HT1080 (cell line): ENCODE measurements at regions not wholly inside any gene's neighbourhood (a gene's known extent, or its start where the extent isn't known, plus 50 kb on each side); places are given as distances from the start of the nearest gene placed in this dataset.

ENCODE experiments used
- DNase-seq: peaks from one replicate; pipeline ENCODE4 v3.0.0-alpha.2; 2015; ENCODE audit warnings: low read depth

GRCh38 chrX:6701085-6701484 lies 166.2 kb upstream of the VCX3A start:
- DNase-seq: no peak

- DNase-seq: no peak
Measured at GRCh38 chrX:6695717-6696116, 160.8 kb upstream of the VCX3A start.

- DNase-seq: no peak
Measured at GRCh38 chrX:6694977-6695376, 160.1 kb upstream of the VCX3A start.

- no peak for DNase-seq
Measured at GRCh38 chrX:6694221-6694620, 159.3 kb upstream of the VCX3A start.

- no peak for DNase-seq
Measured at GRCh38 chrX:6693051-6693450, 158.1 kb upstream of the VCX3A start.

DNA sequence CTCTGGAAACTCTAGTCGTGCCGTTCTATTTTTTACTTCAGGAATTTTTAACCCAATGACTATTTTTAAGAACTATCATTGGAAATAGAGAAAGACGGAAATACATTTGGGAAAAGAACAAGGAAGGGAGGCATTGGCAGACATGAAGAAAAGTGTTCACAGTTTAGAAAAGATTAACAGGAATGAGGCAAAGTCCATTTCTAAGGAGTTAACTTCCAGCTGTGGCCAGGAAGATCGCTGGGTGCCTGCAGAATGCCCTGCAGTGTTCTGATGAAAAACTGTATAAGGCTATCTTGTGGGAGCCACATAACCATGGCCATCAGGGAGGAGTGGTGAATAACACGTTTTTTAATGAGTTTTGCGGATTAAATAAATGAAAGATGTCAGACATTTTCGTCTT lies 150.6 kb upstream of the VCX3A start:
- no peak for DNase-seq

DNA sequence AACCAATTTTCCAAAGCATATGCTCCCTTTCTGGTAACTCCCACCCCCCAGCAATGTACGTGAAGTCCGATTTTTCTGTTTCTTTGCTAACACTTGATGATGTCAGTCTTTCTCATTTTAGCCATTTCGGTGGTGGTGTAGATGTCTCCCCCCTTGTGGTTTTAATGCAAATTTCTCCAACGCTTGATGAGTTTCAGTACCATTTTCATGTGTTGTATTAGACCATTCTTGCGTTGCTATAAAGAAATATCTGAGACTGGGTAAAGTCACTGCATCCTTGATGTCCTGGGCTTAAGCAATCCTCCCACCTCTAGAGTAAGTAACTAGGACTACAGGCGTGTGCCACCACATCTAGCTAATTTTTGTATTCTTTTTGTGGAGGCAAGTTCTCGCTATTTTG lies 148.4 kb upstream of the VCX3A start:
- DNase-seq: no peak

DNA sequence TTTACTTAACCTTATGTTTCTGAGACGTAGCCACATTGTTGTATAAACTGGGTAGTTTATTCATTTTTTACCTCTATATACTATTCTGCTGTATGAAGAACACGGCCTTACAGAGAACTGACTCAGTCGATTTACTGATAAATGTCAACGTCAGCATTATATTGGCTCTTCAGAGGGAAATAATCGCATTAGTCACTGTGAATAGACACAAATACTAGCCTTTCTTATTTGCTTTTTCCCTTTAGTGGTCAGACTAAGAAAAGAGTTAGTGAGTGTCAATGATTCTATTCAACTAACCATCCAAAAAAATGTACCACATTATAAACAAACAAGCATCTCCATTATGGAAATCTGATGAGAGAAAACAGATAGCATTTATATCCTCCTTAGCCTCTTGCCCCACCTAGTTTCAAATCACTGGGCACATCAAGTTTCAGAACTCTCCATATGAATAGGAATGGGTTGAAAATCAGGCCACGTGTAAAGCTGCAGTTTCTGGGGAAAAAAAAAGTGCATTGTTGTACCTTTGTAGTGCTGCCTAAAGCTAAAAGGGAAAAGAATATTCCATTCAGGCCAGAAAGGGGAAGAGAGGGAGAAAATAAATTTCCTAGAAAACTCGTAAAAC lies 146.7 kb upstream of the VCX3A start:
- DNase-seq: no peak

DNA sequence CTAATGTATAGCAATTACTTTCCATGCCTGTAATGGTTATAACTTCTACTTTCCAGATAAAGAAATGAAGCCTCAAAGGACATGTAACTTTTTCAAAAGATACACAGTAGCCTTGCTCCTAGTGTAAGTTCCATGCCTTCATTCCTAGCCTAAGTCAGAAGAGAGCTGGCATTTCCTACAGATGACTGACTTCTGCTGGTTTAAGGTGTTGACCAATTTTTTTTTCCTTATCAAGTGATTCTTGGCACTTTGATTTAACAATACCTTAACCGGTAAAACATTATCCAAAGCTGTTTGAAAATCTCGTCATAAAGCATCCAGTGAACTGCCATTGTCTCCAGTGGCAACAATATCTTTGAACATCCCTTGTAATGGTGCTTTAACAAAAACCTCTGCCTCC lies 145.1 kb upstream of the VCX3A start:
- no peak for DNase-seq

DNA sequence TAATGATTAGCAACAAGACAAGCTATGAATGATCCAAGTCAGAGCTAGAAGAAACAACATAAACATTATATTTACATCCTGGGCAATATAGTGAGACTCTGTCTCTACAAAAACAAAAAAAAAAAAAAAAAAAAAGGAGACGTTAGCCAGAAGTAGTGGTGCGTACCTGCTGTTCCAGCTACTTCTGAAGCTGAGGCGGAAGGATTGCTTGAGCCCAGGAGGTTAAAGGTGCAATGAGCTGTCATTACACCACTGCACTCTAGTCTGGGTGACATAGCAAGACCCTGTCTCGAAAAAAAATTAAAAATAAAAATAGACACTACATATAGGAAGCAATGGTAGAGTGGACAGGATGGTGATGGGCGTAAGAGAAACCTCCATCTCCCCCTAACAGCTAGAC lies 144.6 kb upstream of the VCX3A start:
- DNase-seq: no peak

- no peak for DNase-seq
Measured at GRCh38 chrX:6678313-6678712, 143.4 kb upstream of the VCX3A start.

DNA sequence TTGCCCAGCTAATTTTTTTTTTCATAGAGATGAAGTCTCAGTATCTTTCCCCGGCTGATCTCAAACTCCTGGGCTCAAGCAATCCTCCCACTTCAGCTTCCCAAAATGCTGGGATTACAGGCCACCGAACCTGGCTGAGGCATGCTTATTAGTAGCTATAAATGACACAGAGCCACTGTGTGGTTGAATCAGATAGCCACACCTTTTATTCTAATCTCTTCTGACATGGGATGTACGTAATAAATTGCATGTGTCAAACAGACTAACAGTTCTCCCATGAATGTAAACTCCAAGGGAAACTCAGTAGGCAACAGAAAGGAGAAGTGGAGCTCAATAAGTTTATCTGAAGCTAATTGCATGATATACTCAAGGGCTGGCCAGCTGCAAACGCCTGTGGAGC lies 139.8 kb upstream of the VCX3A start:
- no peak for DNase-seq

DNA sequence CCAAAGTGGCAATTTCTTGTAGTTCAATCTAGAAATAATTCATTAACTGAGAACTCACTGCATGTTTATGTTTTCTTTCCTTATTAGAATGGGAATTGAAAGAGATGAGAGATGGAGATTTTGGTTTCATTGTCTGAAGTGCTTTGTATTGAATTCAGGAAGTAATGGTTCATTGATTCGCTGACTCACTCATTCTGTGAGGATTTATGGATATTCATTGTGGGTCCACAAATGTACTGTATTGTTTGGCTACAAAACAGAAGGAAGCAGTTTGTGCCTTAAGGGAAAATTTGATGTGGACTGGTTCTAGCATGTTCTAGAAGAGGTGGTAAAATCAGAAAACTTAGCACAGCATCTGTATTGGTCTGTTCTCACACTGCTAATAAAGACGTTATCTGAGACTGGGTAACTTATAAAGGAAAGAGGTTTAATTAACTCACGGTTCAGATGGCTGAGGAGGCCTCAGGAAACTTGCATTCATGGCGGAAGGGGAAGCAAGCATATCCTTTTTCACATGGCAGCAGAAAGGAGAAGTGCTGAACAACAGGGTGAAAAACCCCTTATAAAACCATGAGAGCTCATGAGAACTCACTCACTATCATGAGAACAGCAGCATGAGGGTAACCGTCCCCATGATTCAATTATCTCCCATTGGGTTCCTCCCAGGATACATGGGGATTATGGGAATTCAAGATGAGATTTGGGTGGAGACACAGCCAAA lies 132.3 kb upstream of the VCX3A start:
- no peak for DNase-seq

DNA sequence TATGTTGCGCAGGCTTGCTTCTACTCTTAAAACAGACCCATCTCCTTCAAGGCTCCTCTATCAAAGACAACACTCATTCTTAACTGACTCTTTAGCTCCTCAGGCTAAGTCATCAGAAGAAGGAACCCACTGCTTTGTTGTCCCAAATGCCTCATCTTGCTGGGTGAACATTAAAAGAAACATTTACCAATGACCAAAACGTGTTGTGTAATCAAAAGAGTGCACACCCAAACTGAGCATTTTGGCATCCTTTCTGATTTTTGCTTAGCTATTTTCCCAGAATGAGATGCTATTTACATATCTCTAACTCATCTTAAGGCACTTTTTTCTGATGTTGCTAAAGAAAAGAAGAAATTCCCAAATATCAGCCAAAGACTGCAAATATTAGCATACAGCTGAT lies 131.7 kb upstream of the VCX3A start:
- DNase-seq: no peak

DNA sequence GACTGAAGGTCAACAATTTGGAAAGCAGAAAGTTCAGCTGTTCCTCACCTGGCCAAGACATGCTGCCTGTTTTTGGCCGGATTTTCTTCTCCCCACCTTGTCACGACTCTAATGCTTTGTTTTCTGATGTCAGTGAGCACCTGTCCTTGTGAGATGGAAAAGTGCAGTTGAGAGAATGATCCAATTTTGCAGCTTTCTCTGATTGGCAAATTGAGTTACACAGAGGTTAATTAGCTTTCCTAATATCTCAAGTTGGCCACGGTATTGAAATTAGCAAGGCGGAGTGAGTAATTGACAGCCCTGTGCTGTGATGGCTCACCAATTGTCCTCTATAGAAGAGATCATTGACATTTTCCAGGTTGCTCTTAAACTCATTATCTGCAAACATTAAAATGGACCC lies 126.8 kb upstream of the VCX3A start:
- no peak for DNase-seq

- no peak for DNase-seq
Measured at GRCh38 chrX:6660567-6661264, 125.8 kb upstream of the VCX3A start.

- DNase-seq: no peak
Measured at GRCh38 chrX:6645216-6645615, 110.3 kb upstream of the VCX3A start.

DNA sequence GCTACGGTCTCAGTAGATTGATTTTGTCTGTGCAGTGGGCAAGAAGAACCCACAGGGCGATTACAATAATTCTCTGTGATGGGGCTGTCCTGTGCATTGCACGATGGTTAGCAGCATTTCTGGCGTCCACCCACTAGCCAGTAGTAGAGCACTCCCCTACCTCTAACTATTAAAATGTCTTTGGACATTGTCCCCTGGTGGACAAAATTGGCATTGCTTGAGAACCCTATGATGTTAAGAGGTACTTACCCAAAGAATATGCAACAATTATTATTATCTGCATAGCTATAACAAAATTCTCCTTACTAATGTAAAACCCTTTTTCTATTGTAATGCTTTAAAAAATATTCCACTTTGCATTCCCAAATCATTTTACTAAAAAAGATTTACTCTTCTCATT lies 109.5 kb upstream of the VCX3A start:
- DNase-seq: peak; percentile 4

GRCh38 chrX:6640727-6641126 lies 105.8 kb upstream of the VCX3A start:
- DNase-seq: no peak

DNA sequence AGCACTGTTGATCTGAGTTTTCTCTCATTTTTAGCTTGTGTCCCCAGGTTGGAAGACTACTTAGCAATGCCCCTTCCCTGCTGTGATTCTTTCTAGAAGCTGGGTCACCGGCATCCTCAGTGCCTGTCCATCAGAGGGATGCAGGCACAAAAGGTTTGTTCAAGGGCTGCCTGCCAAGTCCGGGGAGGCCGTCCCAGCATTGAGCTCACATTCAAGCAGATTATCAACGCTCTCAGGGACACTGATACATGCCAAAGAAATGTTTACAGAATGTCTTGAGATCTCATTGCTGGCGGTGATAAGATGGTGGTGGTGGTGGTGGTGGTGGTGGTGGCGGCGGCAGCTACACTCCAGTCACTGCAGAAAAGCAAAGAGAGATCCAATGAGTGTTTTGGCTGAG lies 79.6 kb upstream of the VCX3A start:
- DNase-seq: no peak

- DNase-seq: no peak
Measured at GRCh38 chrX:6599230-6599860, 64.4 kb upstream of the VCX3A start.
